ENCODE measurements at regions not wholly inside any gene's neighbourhood (a gene's known extent, or its start where the extent isn't known, plus 50 kb on each side); places are given as distances from the start of the nearest gene placed in this dataset.

GRCh38 chr10:88136712-88137111 lies 273.3 kb downstream of the PTEN start:
- DNase-seq, result no peak

GRCh38 chr10:88138319-88138848 lies 275.0 kb downstream of the PTEN start:
- DNase-seq, result no peak

GRCh38 chr10:88147000-88147798 lies 283.8 kb downstream of the PTEN start:
- DNase-seq, result no peak

GRCh38 chr10:88149906-88150305 lies 286.5 kb downstream of the PTEN start:
- DNase-seq, result no peak

GRCh38 chr10:88150339-88150738 lies 286.9 kb downstream of the PTEN start:
- no peak for DNase-seq

- DNase-seq, result no peak
These were observed 289.3 kb downstream of the PTEN start for GRCh38 chr10:88152728-88153133.

GRCh38 chr10:88154596-88155250 lies 291.3 kb downstream of the PTEN start:
- no peak for DNase-seq

- DNase-seq, result no peak
These were observed 292.9 kb downstream of the PTEN start for GRCh38 chr10:88156341-88156740.

GRCh38 chr10:88157981-88158465 lies 294.6 kb downstream of the PTEN start:
- DNase-seq, result no peak

GRCh38 chr10:88158526-88159122 lies 295.2 kb downstream of the PTEN start:
- no peak for DNase-seq

- no peak for DNase-seq
These were observed 295.9 kb downstream of the PTEN start for GRCh38 chr10:88159127-88159829.

- DNase-seq, result no peak
These were observed 297.6 kb downstream of the PTEN start for GRCh38 chr10:88161070-88161469.

GRCh38 chr10:88161756-88162155 lies 298.3 kb downstream of the PTEN start:
- no peak for DNase-seq

- no peak for DNase-seq
These were observed 299.4 kb downstream of the PTEN start for GRCh38 chr10:88162852-88163251.

GRCh38 chr10:88163572-88163971 lies 300.1 kb downstream of the PTEN start:
- no peak for DNase-seq

GRCh38 chr10:88164471-88164870 lies 301.0 kb downstream of the PTEN start:
- no peak for DNase-seq

- DNase-seq, result no peak
These were observed 302.4 kb downstream of the PTEN start for GRCh38 chr10:88165849-88166271.

GRCh38 chr10:88168171-88169036 lies 305.0 kb downstream of the PTEN start:
- DNase-seq, result no peak

GRCh38 chr10:88169037-88169319 lies 305.6 kb downstream of the PTEN start:
- DNase-seq, result no peak

- DNase-seq, result no peak
These were observed 307.2 kb downstream of the PTEN start for GRCh38 chr10:88170628-88171027.

- DNase-seq, result no peak
These were observed 308.7 kb downstream of the PTEN start for GRCh38 chr10:88172159-88172558.

- no peak for DNase-seq
These were observed 311.0 kb downstream of the PTEN start for GRCh38 chr10:88174391-88174790.

All from NCI-H187 (cell line).